GM12878 (cell line): ENCODE measurements at regions not wholly inside any gene's neighbourhood (a gene's known extent, or its start where the extent isn't known, plus 50 kb on each side); places are given as distances from the start of the nearest gene placed in this dataset.

Experiments
- ATAC-seq: fragments of 200-7000 bp; cut with Tn5 transposase; 3 replicates; pipeline ENCODE4 v1.9.1; 2020; ENCODE audit warnings: mild to moderate bottlenecking, moderate library complexity
- BruUV-seq: library from RNA; stranded (reverse); fragments of 400-500 nt; replicated peaks from 2 replicates; lab custom pipeline; 2021; lab: Mats Ljungman, UMichigan
- CTCF ChIA-PET: fragments of 300-600 bp; sonication (Branson Sonifier 250); formaldehyde crosslinking; extraction: SDS; loops from one replicate; lab custom pipeline; 2021; ENCODE audit warnings: inconsistent platforms; lab: Yijun Ruan, JAX
- POLR2A ChIA-PET: fragments of 350-600 bp; formaldehyde crosslinking; extraction: SDS; loops from one replicate; lab custom pipeline; 2021; ENCODE audit warnings: inconsistent platforms; lab: Charles Lee
- RAD21 ChIA-PET: fragments of 300-600 bp; sonication (Branson Sonifier 250); formaldehyde crosslinking; loops from one replicate; lab custom pipeline; 2023; ENCODE audit warnings: antibody characterized with exemption; ENCODE audit not compliant: unreplicated experiment; lab: Charles Lee
- SMC1A ChIA-PET: fragments of 300-600 bp; sonication (Branson Sonifier 250); formaldehyde crosslinking; loops from one replicate; lab custom pipeline; 2023; ENCODE audit not compliant: unreplicated experiment, uncharacterized antibody; lab: Charles Lee
- DNase-seq: peaks from one replicate; pipeline ENCODE4 v3.0.0-alpha.2; 2011; ENCODE audit warnings: low read depth, low spot score
- FAIRE-seq: peaks from 3 replicates; lab custom pipeline; 2011; peaks lifted over from hg19 to GRCh38; lab: Jason Lieb, UNC
- H2AFZ ChIP-seq: 2 replicates; pipeline ENCODE4 v1.6.0; 2011; ENCODE audit warnings: low read depth, low read length, control low read depth; ENCODE audit not compliant: control insufficient read depth
- H3K27ac ChIP-seq: 2 replicates; pipeline ENCODE4 v1.5.1; 2011; ENCODE audit warnings: control low read depth; ENCODE audit not compliant: control insufficient read depth, insufficient read depth
- H3K27me3 ChIP-seq, 2 experiments: replicated peaks in 1 of 2; 2 replicates each; pipeline versions ENCODE4 v1.6.0 to v1.6.1; 2011; ENCODE audit warnings: low read length in 1 of 2; ENCODE audit not compliant: control insufficient read depth in 2 of 2, insufficient read depth in 2 of 2
- H3K36me3 ChIP-seq, 2 experiments: 2 replicates each; pipeline ENCODE4 v1.5.1; 2011; ENCODE audit warnings: low read length in 1 of 2; ENCODE audit not compliant: control insufficient read depth in 2 of 2, insufficient read depth in 2 of 2
- H3K4me1 ChIP-seq: 2 replicates; pipeline ENCODE4 v1.6.1; 2011; ENCODE audit warnings: mild to moderate bottlenecking, low read length, moderate library complexity, mixed read lengths; ENCODE audit not compliant: control insufficient read depth, insufficient read depth
- H3K4me2 ChIP-seq: 2 replicates; pipeline ENCODE4 v1.6.0; 2011; ENCODE audit warnings: control low read depth; ENCODE audit not compliant: control insufficient read depth, insufficient read depth
- H3K4me3 ChIP-seq: fragments of 200-600 bp; sonication (generic); 2 replicates; pipeline ENCODE4 v1.5.1; 2016
- H3K79me2 ChIP-seq: 2 replicates; pipeline ENCODE4 v1.6.0; 2011; ENCODE audit warnings: low read length; ENCODE audit not compliant: control insufficient read depth, insufficient read depth
- H3K9ac ChIP-seq: 2 replicates; pipeline ENCODE4 v1.8.0; 2011; ENCODE audit warnings: low read length, control low read depth, mixed read lengths; ENCODE audit not compliant: control insufficient read depth, insufficient read depth
- H3K9me3 ChIP-seq: replicated peaks from 3 replicates; pipeline ENCODE4 v1.5.1; 2011; ENCODE audit warnings: mild to moderate bottlenecking, low read length; ENCODE audit not compliant: control insufficient read depth, insufficient read depth
- H4K20me1 ChIP-seq: 2 replicates; pipeline ENCODE4 v1.6.0; 2011; ENCODE audit not compliant: control insufficient read depth, insufficient read depth
- SIX5 ChIP-seq: IDR thresholded peaks from 2 replicates; pipeline ENCODE4 v1.6.1; 2011; ENCODE audit warnings: mild to moderate bottlenecking, low read depth, low read length, moderate library complexity; ENCODE audit not compliant: severe bottlenecking
- TAF1 ChIP-seq: IDR thresholded peaks from 2 replicates; pipeline ENCODE4 v1.6.1; 2011; ENCODE audit warnings: mild to moderate bottlenecking, low read depth, low read length, borderline replicate concordance
- ZBTB4 ChIP-seq: fragments of 450-650 bp; formaldehyde crosslinking; IDR thresholded peaks from 2 replicates; pipeline ENCODE4 v1.4.0; 2022; ENCODE audit warnings: mild to moderate bottlenecking, moderate library complexity
- ZNF592 ChIP-seq: fragments of 450-650 bp; IDR thresholded peaks from 2 replicates; pipeline ENCODE4 v1.6.1; 2017; ENCODE audit warnings: mild to moderate bottlenecking, moderate library complexity
- WGBS: methylation state at CpG from one replicate; pipeline ENCODE4 v1.1.6; 2016; ENCODE audit warnings: low lambda C conversion rate; ENCODE audit not compliant: insufficient replicate concordance, insufficient coverage; ENCODE audit errors: missing lambda C conversion rate; 5-methylcytosine and 5-hydroxymethylcytosine counted together
- in situ Hi-C: fragments of 300-500 bp; cut with MboI; formaldehyde crosslinking; loops from 9 replicates; pipeline ENCODE4 v1.14.3; 2018; ENCODE audit warnings: mixed read lengths
- intact Hi-C: fragments of 100-400 bp; cut with micrococcal nuclease; formaldehyde crosslinking; loops from one replicate; pipeline ENCODE4 v1.14.2; 2022; ENCODE audit not compliant: unreplicated experiment

- no peak overlapping the region for H2AFZ ChIP-seq
- intact Hi-C loops, result no loop called here
- TF ChIP-seq ZNF592, result no peak
- TF ChIP-seq TAF1, result no peak
- no peak for TF ChIP-seq SIX5
- no peak for TF ChIP-seq ZBTB4 (CRISPR knock-in tag)
Measured at GRCh38 chr4:30801876-30802275, 81.7 kb downstream of the PCDH7 start.

More at GRCh38 chr4:30801876-30802275, 81.7 kb downstream of the PCDH7 start:
- Histone ChIP-seq H3K4me2 (no peak overlapping the region), H3K27me3 (no peaks in the 10 kb centered on the region), H3K9me3 (no peaks in the 10 kb centered on the region), H3K27ac (no peak overlapping the region), H3K4me1 (no peaks in the 10 kb centered on the region), H3K79me2 (no peaks in the 10 kb centered on the region), H3K9ac (no peak overlapping the region), H3K36me3 (no peaks in the 10 kb centered on the region), H3K4me3 (no peak overlapping the region), H4K20me1 (no peaks in the 10 kb centered on the region)
- POLR2A ChIA-PET, result no interaction called here
- RAD21 ChIA-PET, result no interaction called here
- no peak for ATAC-seq
- no peak for FAIRE-seq
- DNase-seq, result no peak
- BruUV-seq, result no TSS peak
- in situ Hi-C loops, result no loop called here
- CTCF ChIA-PET, result no interaction called here
- WGBS, result 31% methylated on average over 2 of the region's 2 CpGs
- SMC1A ChIA-PET, result no interaction called here
